GM21390 (cell line): ENCODE measurements at regions not wholly inside any gene's neighbourhood (a gene's known extent, or its start where the extent isn't known, plus 50 kb on each side); places are given as distances from the start of the nearest gene placed in this dataset.

Source experiments
- ATAC-seq: cut with Tn5 transposase; IDR thresholded peaks from one replicate; pipeline ENCODE4 v1.9.1; 2021; ENCODE audit not compliant: unreplicated experiment

DNA sequence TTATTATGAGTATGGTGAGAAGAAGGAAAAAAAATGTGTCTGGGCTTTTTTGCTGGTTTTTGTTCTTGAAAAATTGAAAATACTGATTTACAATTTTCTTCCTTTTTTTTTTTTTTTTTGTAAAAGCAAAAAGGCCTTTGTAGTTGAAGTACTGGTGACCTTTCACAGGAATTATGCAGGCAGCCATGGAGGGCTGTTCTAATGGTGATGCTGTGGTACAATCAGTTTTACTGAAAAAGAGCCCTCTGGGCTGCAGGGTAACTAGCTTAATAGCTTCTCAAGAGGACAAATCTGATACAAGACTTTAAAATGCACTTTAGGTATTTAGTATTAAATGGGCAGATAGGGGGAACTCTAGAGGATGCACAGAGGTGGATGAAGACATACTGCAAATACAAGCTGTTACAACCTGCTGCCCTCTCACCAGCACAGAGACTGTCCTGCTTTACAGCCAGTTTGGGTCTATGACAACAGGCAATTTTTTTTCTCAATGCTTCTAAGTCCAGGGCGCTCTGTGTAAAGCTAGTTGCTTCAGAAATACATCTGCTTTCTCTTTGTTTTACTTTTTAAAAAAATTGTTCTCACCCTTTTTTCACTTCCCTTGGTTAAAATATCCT, 61.6 kb upstream of the HS3ST5 start:
- ATAC-seq = no peak

DNA sequence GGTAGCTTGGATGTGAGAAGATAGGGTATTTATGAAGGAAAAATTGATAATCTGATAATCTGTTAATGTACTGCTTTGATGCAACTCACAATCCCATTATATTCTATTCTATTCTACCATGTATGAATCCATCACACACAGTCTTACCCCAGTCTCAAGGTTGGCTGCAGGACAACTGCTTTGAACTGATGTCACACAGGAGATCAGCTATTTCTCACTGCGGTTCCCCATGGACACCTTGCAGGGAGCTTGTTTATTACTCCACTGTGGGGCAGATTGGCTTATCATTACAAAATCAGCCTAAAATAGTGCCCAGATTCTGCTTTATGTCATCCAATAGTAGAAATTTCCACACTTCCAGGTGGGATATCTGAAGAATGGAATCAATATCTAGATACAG, 61.0 kb upstream of the HS3ST5 start:
- no peak for ATAC-seq

DNA sequence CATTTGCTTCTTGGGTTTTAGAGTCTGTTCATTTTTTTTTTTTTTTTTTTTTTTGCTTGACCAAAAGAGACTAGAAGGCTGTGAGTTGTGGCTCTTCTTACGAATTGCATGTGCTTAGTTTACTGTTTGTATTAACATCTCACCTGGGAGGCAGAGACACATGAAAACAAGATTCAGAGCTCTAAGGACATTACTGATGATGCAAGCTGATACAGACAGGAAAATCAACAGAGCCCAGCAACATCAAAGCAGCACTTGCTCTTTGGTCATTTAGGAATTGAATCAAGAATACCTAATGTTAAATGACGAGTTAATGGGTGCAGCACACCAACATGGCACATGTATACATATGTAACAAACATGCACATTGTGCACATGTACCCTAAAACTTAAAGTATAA, 55.7 kb upstream of the HS3ST5 start:
- no peak for ATAC-seq
